T1000 (cell line): ENCODE measurements at regions not wholly inside any gene's neighbourhood (a gene's known extent, or its start where the extent isn't known, plus 50 kb on each side); places are given as distances from the start of the nearest gene placed in this dataset.
A peak's percentile ranks its signal among the peaks of the same experiment; 100 is the strongest.

Experiments used
- DNase-seq: peaks from one replicate; lab custom pipeline; 2025; ENCODE audit warnings: mixed read lengths; lab: John Stamatoyannopoulos, UW

- DNase-seq, result no peak
These were observed 140.7 kb upstream of the MCHR2 start for GRCh38 chr6:100134703-100135102.

GRCh38 chr6:100134297-100134696 is 140.3 kb upstream of the MCHR2 start:
- no peak for DNase-seq

GRCh38 chr6:100132005-100132404 is 138.0 kb upstream of the MCHR2 start:
- DNase-seq, result no peak

GRCh38 chr6:100130630-100131029 is 136.6 kb upstream of the MCHR2 start:
- DNase-seq, result no peak

GRCh38 chr6:100126790-100127484 is 132.9 kb upstream of the MCHR2 start:
- DNase-seq, result no peak

- DNase-seq, result no peak
These were observed 128.0 kb upstream of the MCHR2 start for GRCh38 chr6:100121854-100122609.

GRCh38 chr6:100119261-100119660 is 125.2 kb upstream of the MCHR2 start:
- no peak for DNase-seq

GRCh38 chr6:100118301-100118700 is 124.3 kb upstream of the MCHR2 start:
- DNase-seq, result no peak

GRCh38 chr6:100117680-100118079 is 123.7 kb upstream of the MCHR2 start:
- DNase-seq, result no peak

GRCh38 chr6:100116411-100117194 is 122.6 kb upstream of the MCHR2 start:
- DNase-seq, result peak; percentile 28

- no peak for DNase-seq
These were observed 121.5 kb upstream of the MCHR2 start for GRCh38 chr6:100115407-100116101.

- DNase-seq, result no peak
These were observed 119.0 kb upstream of the MCHR2 start for GRCh38 chr6:100112855-100113508.

GRCh38 chr6:100105919-100106529 is 112.0 kb upstream of the MCHR2 start:
- DNase-seq, result no peak

GRCh38 chr6:100105138-100105537 is 111.1 kb upstream of the MCHR2 start:
- no peak for DNase-seq

- no peak for DNase-seq
These were observed 109.9 kb upstream of the MCHR2 start for GRCh38 chr6:100103931-100104330.

GRCh38 chr6:100103194-100103593 is 109.2 kb upstream of the MCHR2 start:
- no peak for DNase-seq

GRCh38 chr6:100101644-100102043 is 107.6 kb upstream of the MCHR2 start:
- DNase-seq, result no peak

GRCh38 chr6:100100776-100101175 is 106.8 kb upstream of the MCHR2 start:
- no peak for DNase-seq

GRCh38 chr6:100099189-100100074 is 105.4 kb upstream of the MCHR2 start:
- DNase-seq, result no peak

- DNase-seq, result no peak
These were observed 102.9 kb upstream of the MCHR2 start for GRCh38 chr6:100096936-100097335.
